ENCODE measurements at regions not wholly inside any gene's neighbourhood (a gene's known extent, or its start where the extent isn't known, plus 50 kb on each side); places are given as distances from the start of the nearest gene placed in this dataset.

GRCh38 chr9:29609282-29609681 is 2036.0 kb upstream of the C9orf72 start:
- TF ChIP-seq, protein P1, sequence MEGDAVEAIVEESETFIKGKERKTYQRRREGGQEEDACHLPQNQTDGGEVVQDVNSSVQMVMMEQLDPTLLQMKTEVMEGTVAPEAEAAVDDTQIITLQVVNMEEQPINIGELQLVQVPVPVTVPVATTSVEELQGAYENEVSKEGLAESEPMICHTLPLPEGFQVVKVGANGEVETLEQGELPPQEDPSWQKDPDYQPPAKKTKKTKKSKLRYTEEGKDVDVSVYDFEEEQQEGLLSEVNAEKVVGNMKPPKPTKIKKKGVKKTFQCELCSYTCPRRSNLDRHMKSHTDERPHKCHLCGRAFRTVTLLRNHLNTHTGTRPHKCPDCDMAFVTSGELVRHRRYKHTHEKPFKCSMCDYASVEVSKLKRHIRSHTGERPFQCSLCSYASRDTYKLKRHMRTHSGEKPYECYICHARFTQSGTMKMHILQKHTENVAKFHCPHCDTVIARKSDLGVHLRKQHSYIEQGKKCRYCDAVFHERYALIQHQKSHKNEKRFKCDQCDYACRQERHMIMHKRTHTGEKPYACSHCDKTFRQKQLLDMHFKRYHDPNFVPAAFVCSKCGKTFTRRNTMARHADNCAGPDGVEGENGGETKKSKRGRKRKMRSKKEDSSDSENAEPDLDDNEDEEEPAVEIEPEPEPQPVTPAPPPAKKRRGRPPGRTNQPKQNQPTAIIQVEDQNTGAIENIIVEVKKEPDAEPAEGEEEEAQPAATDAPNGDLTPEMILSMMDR (IDR thresholded peaks at IDR 0.05) = no peak
- no peak for TF ChIP-seq POLR2A (IDR thresholded peaks at IDR 0.05)

Measured in sigmoid colon (tissue), 3 donors.